Endothelial cell of umbilical vein (primary cell): ENCODE measurements at regions not wholly inside any gene's neighbourhood (a gene's known extent, or its start where the extent isn't known, plus 50 kb on each side); places are given as distances from the start of the nearest gene placed in this dataset.

Experiments
- BruUV-seq: library from RNA; stranded (reverse); fragments of 400-500 nt; replicated peaks from 2 replicates; lab custom pipeline; 2021; lab: Mats Ljungman, UMichigan
- CTCF ChIA-PET: fragments of 300-600, 350-600 bp; sonication (Branson Sonifier 250); formaldehyde crosslinking; loops from one replicate; lab custom pipeline; 2021; ENCODE audit warnings: antibody characterized with exemption, inconsistent platforms; lab: Charles Lee
- POLR2A ChIA-PET: fragments of 300-600, 350-600 bp; sonication (Branson Sonifier 250); formaldehyde crosslinking; loops from one replicate; lab custom pipeline; 2021; ENCODE audit warnings: antibody characterized with exemption, inconsistent platforms; lab: Charles Lee
- DNase-seq: peaks from one replicate; pipeline ENCODE4 v3.0.0-alpha.2; 2011; ENCODE audit warnings: low read depth, low spot score
- FAIRE-seq: peaks from 2 replicates; lab custom pipeline; 2011; peaks lifted over from hg19 to GRCh38; lab: Jason Lieb, UNC
- H2AFZ ChIP-seq: 2 replicates; pipeline ENCODE4 v1.6.0; 2012; ENCODE audit warnings: low read depth, low read length, control low read depth, inconsistent platforms
- H3K27ac ChIP-seq: 2 replicates; pipeline ENCODE4 v1.5.1; 2011; ENCODE audit warnings: low read depth, mild to moderate bottlenecking, control low read depth, low read length, moderate library complexity; ENCODE audit not compliant: insufficient read depth
- H3K27me3 ChIP-seq, 2 experiments: 2 replicates each; pipeline versions ENCODE4 v1.6.0 to v1.6.1; 2011; ENCODE audit warnings: low read length in 2 of 2, mixed read lengths in 1 of 2; ENCODE audit not compliant: control insufficient read depth in 2 of 2, insufficient read depth in 2 of 2
- H3K36me3 ChIP-seq, 2 experiments: 2 replicates in 1 of 2; 3 replicates in 1 of 2; pipeline ENCODE4 v1.5.1; 2011; ENCODE audit warnings: low read length in 2 of 2, mild to moderate bottlenecking in 1 of 2, moderate library complexity in 1 of 2; ENCODE audit not compliant: control insufficient read depth in 2 of 2, insufficient read depth in 2 of 2; ENCODE audit errors: extremely low read depth in 1 of 2
- H3K4me1 ChIP-seq: 3 replicates; pipeline ENCODE4 v1.5.1; 2011; ENCODE audit warnings: mild to moderate bottlenecking, low read length; ENCODE audit not compliant: control insufficient read depth, insufficient read depth; ENCODE audit errors: extremely low read depth
- H3K4me2 ChIP-seq: 2 replicates; pipeline ENCODE4 v1.6.1; 2011; ENCODE audit warnings: low read length, control low read depth, mixed read lengths; ENCODE audit not compliant: insufficient read depth
- H3K4me3 ChIP-seq, 3 experiments: fragments of 200-600 bp in 1 of 3; sonication (generic), shearing (Covaris generic) in 1 of 3; replicated peaks in 1 of 3; 2 replicates each; pipeline ENCODE4 v1.5.1; 2011 to 2016; ENCODE audit warnings: control low read depth in 3 of 3, low read length in 3 of 3, mild to moderate bottlenecking in 2 of 3, inconsistent platforms in 1 of 3, low read depth in 1 of 3, moderate library complexity in 1 of 3; ENCODE audit not compliant: insufficient read depth in 1 of 3
- H3K79me2 ChIP-seq: 2 replicates; pipeline ENCODE4 v1.6.0; 2012; ENCODE audit warnings: low read length, inconsistent platforms; ENCODE audit not compliant: control insufficient read depth, insufficient read depth
- H3K9ac ChIP-seq: replicated peaks from 2 replicates; pipeline ENCODE3; 2011; ENCODE audit warnings: low read length, control low read depth; ENCODE audit not compliant: insufficient read depth; ENCODE audit errors: extremely low read depth
- H3K9me1 ChIP-seq: replicated peaks from 3 replicates; pipeline ENCODE4 v1.6.0; 2011; ENCODE audit warnings: mild to moderate bottlenecking, low read length; ENCODE audit not compliant: control insufficient read depth, insufficient read depth; ENCODE audit errors: extremely low read depth
- H3K9me3 ChIP-seq: replicated peaks from 2 replicates; pipeline ENCODE4 v1.5.1; 2012; ENCODE audit warnings: low read length, inconsistent platforms; ENCODE audit not compliant: control insufficient read depth, insufficient read depth
- H4K20me1 ChIP-seq: replicated peaks from 2 replicates; pipeline ENCODE3; 2011; ENCODE audit warnings: mild to moderate bottlenecking, low read length; ENCODE audit not compliant: control insufficient read depth, insufficient read depth; ENCODE audit errors: extremely low read depth
- EZH2 ChIP-seq: IDR thresholded peaks from 2 replicates; pipeline ENCODE4 v1.6.1; 2012; ENCODE audit warnings: borderline replicate concordance, low read depth, mild to moderate bottlenecking, moderate library complexity, low read length, inconsistent platforms; ENCODE audit not compliant: severe bottlenecking
- FOS ChIP-seq: IDR thresholded peaks from 2 replicates; pipeline ENCODE4 v1.6.1; 2011; ENCODE audit warnings: mild to moderate bottlenecking, low read length, moderate library complexity, borderline replicate concordance; ENCODE audit not compliant: insufficient read depth
- GATA2 ChIP-seq: IDR thresholded peaks from 2 replicates; pipeline ENCODE4 v1.7.0; 2011; ENCODE audit warnings: low read depth, mild to moderate bottlenecking, moderate library complexity, mixed read lengths, low read length; ENCODE audit not compliant: insufficient read length, insufficient read depth
- JUN ChIP-seq: IDR thresholded peaks from 2 replicates; pipeline ENCODE4 v1.6.1; 2011; ENCODE audit warnings: borderline replicate concordance, low read depth; ENCODE audit not compliant: insufficient read length, insufficient read depth
- MAX ChIP-seq: IDR thresholded peaks from 2 replicates; pipeline ENCODE4 v1.6.1; 2011; ENCODE audit not compliant: insufficient read depth, insufficient read length
- MYC ChIP-seq: IDR thresholded peaks from one replicate; pipeline ENCODE4 v1.6.1; 2011; ENCODE audit warnings: mild to moderate bottlenecking, low read depth, low read length
- POLR2A ChIP-seq: IDR thresholded peaks from 2 replicates; pipeline ENCODE4 v1.6.1; 2012; ENCODE audit warnings: low read depth, mild to moderate bottlenecking, control low read depth, low read length
- POLR2AphosphoS5 ChIP-seq: IDR thresholded peaks from 2 replicates; pipeline ENCODE4 v1.6.1; 2012; ENCODE audit warnings: low read depth, mild to moderate bottlenecking, control low read depth, low read length, moderate library complexity; ENCODE audit not compliant: insufficient read depth
- dilution Hi-C: fragments of 300-500 bp; cut with MboI; formaldehyde crosslinking; loops from one replicate; pipeline ENCODE4 v1.15.0; 2019; ENCODE audit warnings: low sequenced_read_pairs; ENCODE audit not compliant: extremely low pct_ligation_motif_present
- intact Hi-C: fragments of 100-400 bp; cut with micrococcal nuclease; formaldehyde crosslinking; loops from one replicate; pipeline ENCODE4 v1.10.0; 2022
- TF ChIP-seq, protein P1 (sequence below), 2 donors: IDR thresholded peaks; 1 replicate in 1 of 2; 2 replicates in 1 of 2; pipeline ENCODE4 v1.5.1; 2011; ENCODE audit warnings: low read length in 2 of 2, mild to moderate bottlenecking in 2 of 2, moderate library complexity in 2 of 2, control low read depth in 1 of 2, inconsistent platforms in 1 of 2, low read depth in 1 of 2; ENCODE audit not compliant: insufficient read depth in 1 of 2; ENCODE audit errors: extremely low read depth in 1 of 2

DNA sequence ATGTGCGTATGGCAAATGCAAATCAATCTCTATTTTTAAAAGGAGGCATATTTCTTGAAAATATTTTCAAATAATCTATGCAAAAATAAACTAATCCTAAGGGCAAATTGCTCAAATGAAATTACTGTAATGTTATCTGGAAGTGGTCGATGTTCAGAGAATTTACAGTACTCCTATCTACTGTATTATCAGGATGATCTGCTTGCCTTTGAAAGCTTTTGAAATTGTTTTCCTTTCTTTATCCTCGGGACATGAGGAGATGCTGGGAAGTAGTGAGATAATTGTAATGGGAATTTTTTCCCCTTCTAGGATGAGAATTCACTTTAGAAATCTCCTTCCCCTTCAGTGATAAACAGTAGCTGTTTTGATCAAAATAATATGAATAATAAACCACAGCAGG, 577.2 kb upstream of the MIR17HG start:
- BruUV-seq, result no TSS peak

More for the DNA sequence above, 577.2 kb upstream of the MIR17HG start:
- Histone ChIP-seq H3K27ac (no peak overlapping the region), H3K4me3 (no peak overlapping the region), H3K9me3 (no peaks in the 10 kb centered on the region), H4K20me1 (no peaks in the 10 kb centered on the region), H3K79me2 (no peaks in the 10 kb centered on the region), H3K9ac (no peak overlapping the region), H3K9me1 (no peaks in the 10 kb centered on the region), H3K4me2 (no peak overlapping the region), H2AFZ (no peak overlapping the region), H3K36me3 (no peaks in the 10 kb centered on the region), H3K27me3 (no peaks in the 10 kb centered on the region), H3K4me1 (no peaks in the 10 kb centered on the region)
- ChIA-PET CTCF (no interaction called here), POLR2A (no interaction called here)
- DNase-seq (no peak), FAIRE-seq (no peak)
- intact Hi-C loops (no loop called here), dilution Hi-C loops (no loop called here)
- TF ChIP-seq MYC (no peak), MAX (no peak), GATA2 (no peak), EZH2 (no peak), JUN (no peak), FOS (no peak), POLR2A (no peak), POLR2AphosphoS5 (no peak)
- TF ChIP-seq, protein P1, sequence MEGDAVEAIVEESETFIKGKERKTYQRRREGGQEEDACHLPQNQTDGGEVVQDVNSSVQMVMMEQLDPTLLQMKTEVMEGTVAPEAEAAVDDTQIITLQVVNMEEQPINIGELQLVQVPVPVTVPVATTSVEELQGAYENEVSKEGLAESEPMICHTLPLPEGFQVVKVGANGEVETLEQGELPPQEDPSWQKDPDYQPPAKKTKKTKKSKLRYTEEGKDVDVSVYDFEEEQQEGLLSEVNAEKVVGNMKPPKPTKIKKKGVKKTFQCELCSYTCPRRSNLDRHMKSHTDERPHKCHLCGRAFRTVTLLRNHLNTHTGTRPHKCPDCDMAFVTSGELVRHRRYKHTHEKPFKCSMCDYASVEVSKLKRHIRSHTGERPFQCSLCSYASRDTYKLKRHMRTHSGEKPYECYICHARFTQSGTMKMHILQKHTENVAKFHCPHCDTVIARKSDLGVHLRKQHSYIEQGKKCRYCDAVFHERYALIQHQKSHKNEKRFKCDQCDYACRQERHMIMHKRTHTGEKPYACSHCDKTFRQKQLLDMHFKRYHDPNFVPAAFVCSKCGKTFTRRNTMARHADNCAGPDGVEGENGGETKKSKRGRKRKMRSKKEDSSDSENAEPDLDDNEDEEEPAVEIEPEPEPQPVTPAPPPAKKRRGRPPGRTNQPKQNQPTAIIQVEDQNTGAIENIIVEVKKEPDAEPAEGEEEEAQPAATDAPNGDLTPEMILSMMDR (IDR thresholded peaks at IDR 0.05; ENCODE audit: extremely low read depth in 1 of 2, insufficient read depth in 1 of 2, low read depth in 1 of 2, low read length in 2 of 2), result no peak
